Endothelial cell of umbilical vein (primary cell): ENCODE measurements at regions not wholly inside any gene's neighbourhood (a gene's known extent, or its start where the extent isn't known, plus 50 kb on each side); places are given as distances from the start of the nearest gene placed in this dataset.

Experiments used
- BruUV-seq: library from RNA; stranded (reverse); fragments of 400-500 nt; replicated peaks from 2 replicates; lab custom pipeline; 2021; lab: Mats Ljungman, UMichigan
- CTCF ChIA-PET: fragments of 300-600, 350-600 bp; sonication (Branson Sonifier 250); formaldehyde crosslinking; loops from one replicate; lab custom pipeline; 2021; ENCODE audit warnings: antibody characterized with exemption, inconsistent platforms; lab: Charles Lee
- POLR2A ChIA-PET: fragments of 300-600, 350-600 bp; sonication (Branson Sonifier 250); formaldehyde crosslinking; loops from one replicate; lab custom pipeline; 2021; ENCODE audit warnings: antibody characterized with exemption, inconsistent platforms; lab: Charles Lee
- DNase-seq: peaks from one replicate; pipeline ENCODE4 v3.0.0-alpha.2; 2011; ENCODE audit warnings: low read depth, low spot score
- FAIRE-seq: peaks from 2 replicates; lab custom pipeline; 2011; peaks lifted over from hg19 to GRCh38; lab: Jason Lieb, UNC
- H2AFZ ChIP-seq: 2 replicates; pipeline ENCODE4 v1.6.0; 2012; ENCODE audit warnings: low read depth, low read length, control low read depth, inconsistent platforms
- H3K27ac ChIP-seq: 2 replicates; pipeline ENCODE4 v1.5.1; 2011; ENCODE audit warnings: low read depth, mild to moderate bottlenecking, control low read depth, low read length, moderate library complexity; ENCODE audit not compliant: insufficient read depth
- H3K27me3 ChIP-seq, 2 experiments: 2 replicates each; pipeline versions ENCODE4 v1.6.0 to v1.6.1; 2011; ENCODE audit warnings: low read length in 2 of 2, mixed read lengths in 1 of 2; ENCODE audit not compliant: control insufficient read depth in 2 of 2, insufficient read depth in 2 of 2
- H3K36me3 ChIP-seq, 2 experiments: 2 replicates in 1 of 2; 3 replicates in 1 of 2; pipeline ENCODE4 v1.5.1; 2011; ENCODE audit warnings: low read length in 2 of 2, mild to moderate bottlenecking in 1 of 2, moderate library complexity in 1 of 2; ENCODE audit not compliant: control insufficient read depth in 2 of 2, insufficient read depth in 2 of 2; ENCODE audit errors: extremely low read depth in 1 of 2
- H3K4me1 ChIP-seq: 3 replicates; pipeline ENCODE4 v1.5.1; 2011; ENCODE audit warnings: mild to moderate bottlenecking, low read length; ENCODE audit not compliant: control insufficient read depth, insufficient read depth; ENCODE audit errors: extremely low read depth
- H3K4me2 ChIP-seq: 2 replicates; pipeline ENCODE4 v1.6.1; 2011; ENCODE audit warnings: low read length, control low read depth, mixed read lengths; ENCODE audit not compliant: insufficient read depth
- H3K4me3 ChIP-seq, 3 experiments: fragments of 200-600 bp in 1 of 3; sonication (generic), shearing (Covaris generic) in 1 of 3; replicated peaks in 1 of 3; 2 replicates each; pipeline ENCODE4 v1.5.1; 2011 to 2016; ENCODE audit warnings: control low read depth in 3 of 3, low read length in 3 of 3, mild to moderate bottlenecking in 2 of 3, inconsistent platforms in 1 of 3, low read depth in 1 of 3, moderate library complexity in 1 of 3; ENCODE audit not compliant: insufficient read depth in 1 of 3
- H3K79me2 ChIP-seq: 2 replicates; pipeline ENCODE4 v1.6.0; 2012; ENCODE audit warnings: low read length, inconsistent platforms; ENCODE audit not compliant: control insufficient read depth, insufficient read depth
- H3K9ac ChIP-seq: replicated peaks from 2 replicates; pipeline ENCODE3; 2011; ENCODE audit warnings: low read length, control low read depth; ENCODE audit not compliant: insufficient read depth; ENCODE audit errors: extremely low read depth
- H3K9me1 ChIP-seq: replicated peaks from 3 replicates; pipeline ENCODE4 v1.6.0; 2011; ENCODE audit warnings: mild to moderate bottlenecking, low read length; ENCODE audit not compliant: control insufficient read depth, insufficient read depth; ENCODE audit errors: extremely low read depth
- H3K9me3 ChIP-seq: replicated peaks from 2 replicates; pipeline ENCODE4 v1.5.1; 2012; ENCODE audit warnings: low read length, inconsistent platforms; ENCODE audit not compliant: control insufficient read depth, insufficient read depth
- H4K20me1 ChIP-seq: replicated peaks from 2 replicates; pipeline ENCODE3; 2011; ENCODE audit warnings: mild to moderate bottlenecking, low read length; ENCODE audit not compliant: control insufficient read depth, insufficient read depth; ENCODE audit errors: extremely low read depth
- CTCF ChIP-seq, 2 donors: IDR thresholded peaks; 1 replicate in 1 of 2; 2 replicates in 1 of 2; pipeline ENCODE4 v1.5.1; 2011; ENCODE audit warnings: low read length in 2 of 2, mild to moderate bottlenecking in 2 of 2, moderate library complexity in 2 of 2, control low read depth in 1 of 2, inconsistent platforms in 1 of 2, low read depth in 1 of 2; ENCODE audit not compliant: insufficient read depth in 1 of 2; ENCODE audit errors: extremely low read depth in 1 of 2
- EZH2 ChIP-seq: IDR thresholded peaks from 2 replicates; pipeline ENCODE4 v1.6.1; 2012; ENCODE audit warnings: borderline replicate concordance, low read depth, mild to moderate bottlenecking, moderate library complexity, low read length, inconsistent platforms; ENCODE audit not compliant: severe bottlenecking
- FOS ChIP-seq: IDR thresholded peaks from 2 replicates; pipeline ENCODE4 v1.6.1; 2011; ENCODE audit warnings: mild to moderate bottlenecking, low read length, moderate library complexity, borderline replicate concordance; ENCODE audit not compliant: insufficient read depth
- GATA2 ChIP-seq: IDR thresholded peaks from 2 replicates; pipeline ENCODE4 v1.7.0; 2011; ENCODE audit warnings: low read depth, mild to moderate bottlenecking, moderate library complexity, mixed read lengths, low read length; ENCODE audit not compliant: insufficient read length, insufficient read depth
- JUN ChIP-seq: IDR thresholded peaks from 2 replicates; pipeline ENCODE4 v1.6.1; 2011; ENCODE audit warnings: borderline replicate concordance, low read depth; ENCODE audit not compliant: insufficient read length, insufficient read depth
- MAX ChIP-seq: IDR thresholded peaks from 2 replicates; pipeline ENCODE4 v1.6.1; 2011; ENCODE audit not compliant: insufficient read depth, insufficient read length
- MYC ChIP-seq: IDR thresholded peaks from one replicate; pipeline ENCODE4 v1.6.1; 2011; ENCODE audit warnings: mild to moderate bottlenecking, low read depth, low read length
- POLR2AphosphoS5 ChIP-seq: IDR thresholded peaks from 2 replicates; pipeline ENCODE4 v1.6.1; 2012; ENCODE audit warnings: low read depth, mild to moderate bottlenecking, control low read depth, low read length, moderate library complexity; ENCODE audit not compliant: insufficient read depth
- dilution Hi-C: fragments of 300-500 bp; cut with MboI; formaldehyde crosslinking; loops from one replicate; pipeline ENCODE4 v1.15.0; 2019; ENCODE audit warnings: low sequenced_read_pairs; ENCODE audit not compliant: extremely low pct_ligation_motif_present
- intact Hi-C: fragments of 100-400 bp; cut with micrococcal nuclease; formaldehyde crosslinking; loops from one replicate; pipeline ENCODE4 v1.10.0; 2022

- DNase-seq (no peak), FAIRE-seq (no peak)
- Histone ChIP-seq H3K79me2 (no peaks in the 10 kb centered on the region), H3K4me1 (no peaks in the 10 kb centered on the region), H3K27ac (no peak overlapping the region), H4K20me1 (no peaks in the 10 kb centered on the region), H3K4me3 (no peak overlapping the region), H2AFZ (no peak overlapping the region), H3K9ac (no peak overlapping the region), H3K9me1 (no peaks in the 10 kb centered on the region), H3K27me3 (no peaks in the 10 kb centered on the region), H3K9me3 (no peaks in the 10 kb centered on the region), H3K4me2 (no peak overlapping the region), H3K36me3 (no peaks in the 10 kb centered on the region)
- TF ChIP-seq CTCF (IDR thresholded peaks at IDR 0.05; ENCODE audit: extremely low read depth in 1 of 2, insufficient read depth in 1 of 2, low read depth in 1 of 2, low read length in 2 of 2): no peak
- no peak for TF ChIP-seq MYC
- no peak for TF ChIP-seq FOS
- no peak for TF ChIP-seq POLR2AphosphoS5
- TF ChIP-seq JUN: no peak
- no peak for TF ChIP-seq GATA2
- TF ChIP-seq MAX: no peak
- no peak for TF ChIP-seq EZH2
- CTCF ChIA-PET: no interaction called here
- intact Hi-C loops: no loop called here
- dilution Hi-C loops: no loop called here
- BruUV-seq: no TSS peak
- POLR2A ChIA-PET: no interaction called here
Observed at GRCh38 chr3:40628984-40629383, 104.2 kb downstream of the ZNF621 start.
